ENCODE measurements at regions not wholly inside any gene's neighbourhood (a gene's known extent, or its start where the extent isn't known, plus 50 kb on each side); places are given as distances from the start of the nearest gene placed in this dataset.

DNA sequence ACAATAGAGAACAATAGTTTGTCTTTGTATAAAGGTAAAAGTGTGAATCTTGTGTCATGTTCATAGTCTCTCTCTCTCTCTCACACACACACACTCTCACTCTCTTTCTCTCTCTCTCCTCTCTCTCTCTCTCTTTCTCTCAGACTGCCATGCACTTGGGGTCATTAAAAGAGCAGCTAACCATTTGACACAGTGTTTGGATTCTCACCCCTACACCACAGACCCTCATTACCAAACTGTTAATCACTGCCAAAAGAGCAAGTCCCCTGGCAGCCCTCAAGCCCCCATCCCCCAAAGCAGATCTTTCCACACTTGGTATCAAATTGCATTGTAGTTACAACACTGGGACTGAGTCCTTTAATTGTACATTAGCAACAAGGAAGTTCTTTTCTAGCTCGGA lies 305.8 kb upstream of the RSPO3 start:
- TF ChIP-seq, protein P1, sequence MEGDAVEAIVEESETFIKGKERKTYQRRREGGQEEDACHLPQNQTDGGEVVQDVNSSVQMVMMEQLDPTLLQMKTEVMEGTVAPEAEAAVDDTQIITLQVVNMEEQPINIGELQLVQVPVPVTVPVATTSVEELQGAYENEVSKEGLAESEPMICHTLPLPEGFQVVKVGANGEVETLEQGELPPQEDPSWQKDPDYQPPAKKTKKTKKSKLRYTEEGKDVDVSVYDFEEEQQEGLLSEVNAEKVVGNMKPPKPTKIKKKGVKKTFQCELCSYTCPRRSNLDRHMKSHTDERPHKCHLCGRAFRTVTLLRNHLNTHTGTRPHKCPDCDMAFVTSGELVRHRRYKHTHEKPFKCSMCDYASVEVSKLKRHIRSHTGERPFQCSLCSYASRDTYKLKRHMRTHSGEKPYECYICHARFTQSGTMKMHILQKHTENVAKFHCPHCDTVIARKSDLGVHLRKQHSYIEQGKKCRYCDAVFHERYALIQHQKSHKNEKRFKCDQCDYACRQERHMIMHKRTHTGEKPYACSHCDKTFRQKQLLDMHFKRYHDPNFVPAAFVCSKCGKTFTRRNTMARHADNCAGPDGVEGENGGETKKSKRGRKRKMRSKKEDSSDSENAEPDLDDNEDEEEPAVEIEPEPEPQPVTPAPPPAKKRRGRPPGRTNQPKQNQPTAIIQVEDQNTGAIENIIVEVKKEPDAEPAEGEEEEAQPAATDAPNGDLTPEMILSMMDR (IDR thresholded peaks at IDR 0.05), result no peak
- TF ChIP-seq ZFX (IDR thresholded peaks at IDR 0.05; ENCODE audit: borderline replicate concordance), result no peak
- no peak overlapping the region for H3K27ac ChIP-seq

DNA sequence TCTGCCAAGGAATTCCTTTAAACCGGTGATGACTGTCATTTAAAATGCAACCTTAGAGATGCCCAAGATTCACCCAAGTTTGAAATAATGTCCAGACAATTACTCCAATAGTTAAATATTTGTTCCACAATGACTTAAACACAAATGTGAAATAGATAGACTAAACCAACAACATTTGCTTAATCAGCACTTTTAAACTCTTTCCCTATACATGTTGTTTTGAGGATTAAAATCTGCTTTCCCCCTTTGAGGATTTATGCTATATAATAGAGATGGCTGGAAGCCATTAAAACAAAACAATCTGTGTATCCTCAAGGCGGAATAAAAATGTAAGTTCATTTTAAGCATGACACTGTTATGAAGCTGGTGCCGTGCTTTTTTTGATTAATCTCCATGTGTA lies 297.8 kb upstream of the RSPO3 start:
- no peak for TF ChIP-seq ZFX (IDR thresholded peaks at IDR 0.05; ENCODE audit: borderline replicate concordance)
- TF ChIP-seq, protein P1 (IDR thresholded peaks at IDR 0.05), result no peak
- no peak overlapping the region for H3K27ac ChIP-seq

DNA sequence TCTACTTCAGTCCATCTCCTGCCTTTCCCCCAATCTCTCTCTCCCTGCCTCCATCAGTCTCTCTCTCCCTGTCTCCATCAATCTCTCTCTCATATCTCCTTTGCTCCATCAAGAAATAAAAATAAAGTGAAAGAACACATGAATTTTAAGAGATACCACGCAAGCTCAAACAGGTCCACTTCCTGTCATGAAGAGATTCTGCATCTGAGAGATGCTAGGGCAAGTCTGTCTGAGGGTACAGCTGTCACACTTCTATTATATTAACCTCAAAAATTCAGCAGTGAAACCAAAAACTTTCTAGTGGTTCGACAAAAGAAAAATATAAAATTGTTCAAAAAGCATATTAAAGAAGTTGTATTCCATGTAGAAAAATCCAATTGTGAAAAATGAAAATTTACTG lies 296.8 kb upstream of the RSPO3 start:
- TF ChIP-seq, protein P1 (IDR thresholded peaks at IDR 0.05), result no peak
- no peak for TF ChIP-seq ZFX (IDR thresholded peaks at IDR 0.05; ENCODE audit: borderline replicate concordance)
- no peak overlapping the region for H3K27ac ChIP-seq

DNA sequence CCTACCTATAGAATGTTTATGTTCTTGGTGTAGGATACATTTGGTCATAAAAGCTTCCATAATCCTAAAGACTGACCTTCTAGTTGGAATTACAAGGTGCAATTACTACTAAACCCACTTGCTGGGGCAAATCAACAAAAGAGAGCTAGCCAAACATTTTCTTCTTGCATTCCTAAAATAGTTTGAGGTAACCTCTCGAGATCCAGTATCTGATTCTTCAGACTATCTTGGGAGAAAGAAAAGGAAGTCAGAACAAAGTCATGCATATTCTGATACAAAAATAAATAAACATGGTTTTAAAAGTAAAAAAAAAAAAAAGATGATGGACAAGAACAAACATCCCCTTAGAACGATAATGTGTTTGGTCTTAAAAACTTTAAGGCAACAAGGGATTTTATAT lies 294.2 kb upstream of the RSPO3 start:
- no peak overlapping the region for H3K27ac ChIP-seq
- TF ChIP-seq, protein P1 (IDR thresholded peaks at IDR 0.05), result no peak
- no peak for TF ChIP-seq ZFX (IDR thresholded peaks at IDR 0.05; ENCODE audit: borderline replicate concordance)

DNA sequence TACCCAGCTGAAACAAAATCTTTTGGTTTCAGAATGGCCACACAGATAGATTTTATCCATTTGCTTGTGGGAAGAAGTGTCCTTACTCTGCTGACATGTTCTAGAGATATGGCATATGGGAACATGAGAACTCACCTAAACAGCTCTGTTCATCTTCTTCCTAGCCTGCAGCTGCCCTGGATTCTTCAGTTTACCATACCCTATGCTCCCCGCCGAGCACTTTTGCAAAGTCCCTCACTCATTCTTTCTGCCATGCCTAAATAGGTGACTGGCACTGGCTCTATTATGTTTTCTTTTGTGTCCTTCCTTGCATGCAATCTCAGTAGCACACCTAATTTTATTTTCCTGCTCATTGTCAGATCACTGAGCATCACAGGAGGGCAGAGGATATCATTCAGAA lies 293.7 kb upstream of the RSPO3 start:
- no peak for TF ChIP-seq ZFX (IDR thresholded peaks at IDR 0.05; ENCODE audit: borderline replicate concordance)
- TF ChIP-seq, protein P1 (IDR thresholded peaks at IDR 0.05), result no peak
- no peak overlapping the region for H3K27ac ChIP-seq

DNA sequence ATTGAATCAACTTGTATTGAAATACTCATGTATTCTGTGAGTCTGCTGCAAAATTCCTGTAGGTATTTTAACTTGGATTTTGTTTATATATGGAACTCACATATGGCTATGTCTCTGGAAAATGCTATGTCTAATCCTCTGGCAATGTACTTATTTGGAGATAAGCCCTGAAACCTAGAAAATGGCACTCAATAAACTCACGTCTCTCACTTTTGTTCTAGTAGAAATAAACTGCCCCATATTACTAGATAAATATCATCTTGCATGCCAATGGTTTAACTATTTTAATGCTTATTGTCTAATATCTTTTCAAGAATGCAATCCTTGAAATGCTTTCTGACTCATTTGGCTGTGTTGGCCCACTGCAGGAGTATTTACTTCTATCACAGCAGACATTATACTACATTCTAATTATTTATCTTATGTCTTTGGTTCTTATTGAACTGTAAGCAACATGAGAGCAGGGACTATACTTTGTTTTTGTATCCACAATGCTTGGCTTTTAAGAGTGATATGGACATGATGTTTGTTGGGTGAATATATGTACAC lies 292.2 kb upstream of the RSPO3 start:
- H3K27ac ChIP-seq, result no peak overlapping the region
- TF ChIP-seq, protein P1 (IDR thresholded peaks at IDR 0.05), result no peak
- no peak for TF ChIP-seq ZFX (IDR thresholded peaks at IDR 0.05; ENCODE audit: borderline replicate concordance)

DNA sequence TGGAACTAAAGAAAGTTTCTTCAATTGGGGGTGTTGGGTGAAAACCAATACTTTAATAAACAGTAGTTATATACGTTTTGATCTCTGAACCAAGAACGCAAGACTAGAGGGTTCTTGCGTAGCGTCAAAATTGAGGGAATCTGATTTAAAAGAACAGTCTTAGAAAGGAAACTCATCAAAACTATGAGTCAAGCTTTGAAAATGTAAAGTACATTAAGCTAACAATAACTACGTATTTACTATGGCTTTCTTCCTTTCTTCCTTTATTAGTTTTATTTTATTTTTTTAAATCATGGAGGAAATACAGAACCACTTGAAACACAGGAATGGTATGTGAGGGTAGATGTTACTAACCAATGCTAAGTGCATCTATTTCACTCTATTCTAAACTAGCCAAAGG lies 287.0 kb upstream of the RSPO3 start:
- no peak for TF ChIP-seq ZFX (IDR thresholded peaks at IDR 0.05; ENCODE audit: borderline replicate concordance)
- TF ChIP-seq, protein P1 (IDR thresholded peaks at IDR 0.05), result no peak
- H3K27ac ChIP-seq, result no peak overlapping the region
